PC-3 (cell line): ENCODE measurements at regions not wholly inside any gene's neighbourhood (a gene's known extent, or its start where the extent isn't known, plus 50 kb on each side); places are given as distances from the start of the nearest gene placed in this dataset.

Experiments used
- ATAC-seq: fragments of 200-7000 bp; cut with Tn5 transposase; 2 replicates; pipeline ENCODE4 v1.9.1; 2020; ENCODE audit warnings: mild to moderate bottlenecking, moderate library complexity
- BruUV-seq: library from RNA; stranded (reverse); fragments of 400-500 nt; replicated peaks from 2 replicates; lab custom pipeline; 2021; lab: Mats Ljungman, UMichigan
- CTCF ChIA-PET: fragments of 300-600 bp; sonication (Branson Sonifier 250); formaldehyde crosslinking; loops from one replicate; lab custom pipeline; 2022; ENCODE audit warnings: antibody characterized with exemption; lab: Charles Lee
- POLR2A ChIA-PET: fragments of 300-600 bp; sonication (Branson Sonifier 250); formaldehyde crosslinking; loops from one replicate; lab custom pipeline; 2022; ENCODE audit warnings: antibody characterized with exemption; ENCODE audit not compliant: unreplicated experiment; lab: Charles Lee
- DNase-seq: peaks from one replicate; pipeline ENCODE4 v3.0.0-alpha.2; 2015
- H2AFZ ChIP-seq: fragments of 300-600 bp; sonication (generic); 2 replicates; pipeline ENCODE4 v1.6.0; 2016; ENCODE audit warnings: antibody characterized with exemption, low read length
- H3F3A ChIP-seq: fragments of 300-600 bp; sonication (generic); one replicate; pipeline ENCODE4 v1.6.0; 2017; ENCODE audit warnings: antibody characterized with exemption, low read length, control low read depth, mild to moderate bottlenecking; ENCODE audit not compliant: unreplicated experiment
- H3K27ac ChIP-seq: fragments of 300-600 bp; sonication (generic); 2 replicates; pipeline ENCODE4 v1.5.1; 2016; ENCODE audit warnings: mild to moderate bottlenecking, low read length
- H3K27me3 ChIP-seq: fragments of 300-600 bp; sonication (generic); 2 replicates; pipeline ENCODE4 v1.6.1; 2016; ENCODE audit warnings: low read length, mixed read lengths
- H3K36me3 ChIP-seq: fragments of 300-600 bp; sonication (generic); 2 replicates; pipeline ENCODE4 v1.6.1; 2016; ENCODE audit warnings: low read depth, mixed run types, low read length, mixed read lengths
- H3K4me1 ChIP-seq: fragments of 300-600 bp; sonication (generic); 2 replicates; pipeline ENCODE4 v1.5.1; 2016; ENCODE audit warnings: low read length; ENCODE audit not compliant: insufficient read depth
- H3K4me2 ChIP-seq: fragments of 300-600 bp; sonication (generic); 2 replicates; pipeline ENCODE4 v1.6.0; 2016; ENCODE audit warnings: low read length
- H3K4me3 ChIP-seq: fragments of 300-600 bp; sonication (generic); 2 replicates; pipeline ENCODE4 v1.5.1; 2016; ENCODE audit warnings: mild to moderate bottlenecking, low read length, mixed read lengths
- H3K79me2 ChIP-seq: fragments of 300-600 bp; sonication (generic); 2 replicates; pipeline ENCODE4 v1.6.1; 2017; ENCODE audit warnings: low read length, mixed read lengths
- H3K9ac ChIP-seq: fragments of 300-600 bp; sonication (generic); 2 replicates; pipeline ENCODE4 v1.6.0; 2016; ENCODE audit warnings: mild to moderate bottlenecking, low read length
- H3K9me2 ChIP-seq: fragments of 300-600 bp; sonication (generic); replicated peaks from 2 replicates; pipeline ENCODE4 v1.6.1; 2016; ENCODE audit warnings: mixed run types, low read length, mixed read lengths
- H3K9me3 ChIP-seq: fragments of 300-600 bp; sonication (generic); 2 replicates; pipeline ENCODE4 v1.6.1; 2016; ENCODE audit warnings: low read length, mixed read lengths
- H4K20me1 ChIP-seq: fragments of 300-600 bp; sonication (generic); 2 replicates; pipeline ENCODE4 v1.6.1; 2016; ENCODE audit warnings: low read length, mixed read lengths
- CTCF ChIP-seq: fragments of 300-600 bp; sonication (generic); conservative IDR thresholded peaks from 2 replicates; pipeline ENCODE4 v1.5.1; 2017; ENCODE audit warnings: antibody characterized with exemption, low read depth, mild to moderate bottlenecking, low read length
- EZH2 ChIP-seq: fragments of 300-600 bp; sonication (generic); IDR thresholded peaks from one replicate; pipeline ENCODE4 v1.6.1; 2017; ENCODE audit warnings: antibody characterized with exemption, mild to moderate bottlenecking, low read length; ENCODE audit not compliant: unreplicated experiment
- EZH2phosphoT487 ChIP-seq: fragments of 300-600 bp; sonication (generic); IDR thresholded peaks from 2 replicates; pipeline ENCODE4 v1.6.1; 2018; ENCODE audit warnings: mild to moderate bottlenecking, antibody characterized with exemption, low read length, borderline replicate concordance
- intact Hi-C: fragments of 100-400 bp; cut with micrococcal nuclease; formaldehyde crosslinking; loops from 2 replicates; pipeline ENCODE4 v1.9.0; 2023

- Histone ChIP-seq H3K27me3 (peaks cover under 1% of the 10 kb centered on the region; the same call in 1 of the 2 replicates), H2AFZ (no peak overlapping the region), H3K4me3 (no peak overlapping the region), H3K79me2 (no peaks in the 10 kb centered on the region), H3K9me3 (no peaks in the 10 kb centered on the region), H3F3A (no peaks in the 10 kb centered on the region), H4K20me1 (no peaks in the 10 kb centered on the region), H3K9me2 (no peaks in the 10 kb centered on the region), H3K4me1 (peaks cover 17% of the 10 kb centered on the region), H3K27ac (no peak overlapping the region), H3K36me3 (no peaks in the 10 kb centered on the region), H3K9ac (no peak overlapping the region), H3K4me2 (no peak overlapping the region)
- TF ChIP-seq CTCF (no peak), EZH2phosphoT487 (no peak), EZH2 (no peak)
- POLR2A ChIA-PET, result no interaction called here
- CTCF ChIA-PET, result no interaction called here
- intact Hi-C loops, result no loop called here
- DNase-seq, result no peak
- BruUV-seq, result no TSS peak
- no peak for ATAC-seq
These were observed 107.2 kb downstream of the ZNF280B start for GRCh38 chr22:22401381-22401780.

- Histone ChIP-seq H3K4me3 (no peak overlapping the region), H3K27ac (no peak overlapping the region), H3K9ac (no peak overlapping the region), H3K36me3 (no peaks in the 10 kb centered on the region), H3K9me3 (no peaks in the 10 kb centered on the region), H3K4me2 (no peak overlapping the region), H3F3A (no peaks in the 10 kb centered on the region), H3K79me2 (no peaks in the 10 kb centered on the region), H4K20me1 (no peaks in the 10 kb centered on the region), H3K9me2 (no peaks in the 10 kb centered on the region), H3K4me1 (no peaks in the 10 kb centered on the region), H3K27me3 (peaks cover 10% of the 10 kb centered on the region), H2AFZ (no peak overlapping the region)
- no peak for DNase-seq
- intact Hi-C loops, result no loop called here
- no TSS peak for BruUV-seq
- ChIA-PET CTCF (no interaction called here), POLR2A (no interaction called here)
- TF ChIP-seq EZH2, result no peak
- TF ChIP-seq CTCF, result no peak
- TF ChIP-seq EZH2phosphoT487, result no peak
- ATAC-seq, result no peak
These were observed 105.2 kb downstream of the ZNF280B start for GRCh38 chr22:22403306-22403705.

GRCh38 chr22:22403771-22404170, 104.8 kb downstream of the ZNF280B start:
- H3F3A ChIP-seq, result no peaks in the 10 kb centered on the region
- H3K9ac ChIP-seq, result no peak overlapping the region
- H3K79me2 ChIP-seq, result no peaks in the 10 kb centered on the region
- no peaks in the 10 kb centered on the region for H3K9me3 ChIP-seq
- H4K20me1 ChIP-seq, result no peaks in the 10 kb centered on the region
- no peak overlapping the region for H2AFZ ChIP-seq
- H3K27ac ChIP-seq, result no peak overlapping the region
- H3K4me2 ChIP-seq, result no peak overlapping the region
- TF ChIP-seq CTCF (no peak), EZH2phosphoT487 (no peak), EZH2 (no peak)
- POLR2A ChIA-PET, result no interaction called here
- peaks cover 10% of the 10 kb centered on the region for H3K27me3 ChIP-seq
- H3K36me3 ChIP-seq, result no peaks in the 10 kb centered on the region
- no peak for ATAC-seq
- no TSS peak for BruUV-seq
- CTCF ChIA-PET, result no interaction called here
- no peak overlapping the region for H3K4me3 ChIP-seq
- no peak for DNase-seq
- intact Hi-C loops, result no loop called here
- H3K4me1 ChIP-seq, result no peaks in the 10 kb centered on the region
- no peaks in the 10 kb centered on the region for H3K9me2 ChIP-seq
